AG04450 (cell line): ENCODE measurements at regions not wholly inside any gene's neighbourhood (a gene's known extent, or its start where the extent isn't known, plus 50 kb on each side); places are given as distances from the start of the nearest gene placed in this dataset.

Experiments
- CTCF ChIA-PET: fragments of 300-600, 350-600 bp; formaldehyde crosslinking; extraction: SDS; loops from one replicate; lab custom pipeline; 2022; ENCODE audit warnings: antibody characterized with exemption, inconsistent platforms; lab: Charles Lee
- POLR2A ChIA-PET: fragments of 350-600 bp; formaldehyde crosslinking; extraction: SDS; loops from one replicate; lab custom pipeline; 2021; ENCODE audit warnings: antibody characterized with exemption, inconsistent platforms; lab: Yijun Ruan, JAX
- DNase-seq: peaks from one replicate; pipeline ENCODE4 v3.0.0-alpha.2; 2011; ENCODE audit warnings: low read depth, low spot score
- H3K27ac ChIP-seq: one replicate; pipeline ENCODE4 v1.5.1; 2012; ENCODE audit warnings: low read depth, low read length, control low read depth
- H3K27me3 ChIP-seq: one replicate; pipeline ENCODE4 v1.6.0; 2012; ENCODE audit warnings: low read length; ENCODE audit not compliant: control insufficient read depth, insufficient read depth
- H3K4me3 ChIP-seq: 2 replicates; pipeline ENCODE4 v1.5.1; 2011; ENCODE audit warnings: mild to moderate bottlenecking, low read depth, low read length, control low read depth
- H3K9me3 ChIP-seq: 2 replicates; pipeline ENCODE4 v1.5.1; 2012; ENCODE audit warnings: low read length; ENCODE audit not compliant: control insufficient read depth, insufficient read depth
- TF ChIP-seq, protein P1 (sequence below): IDR thresholded peaks from 2 replicates; pipeline ENCODE4 v1.5.1; 2011; ENCODE audit warnings: low read depth, low read length, control low read depth, inconsistent platforms

DNA sequence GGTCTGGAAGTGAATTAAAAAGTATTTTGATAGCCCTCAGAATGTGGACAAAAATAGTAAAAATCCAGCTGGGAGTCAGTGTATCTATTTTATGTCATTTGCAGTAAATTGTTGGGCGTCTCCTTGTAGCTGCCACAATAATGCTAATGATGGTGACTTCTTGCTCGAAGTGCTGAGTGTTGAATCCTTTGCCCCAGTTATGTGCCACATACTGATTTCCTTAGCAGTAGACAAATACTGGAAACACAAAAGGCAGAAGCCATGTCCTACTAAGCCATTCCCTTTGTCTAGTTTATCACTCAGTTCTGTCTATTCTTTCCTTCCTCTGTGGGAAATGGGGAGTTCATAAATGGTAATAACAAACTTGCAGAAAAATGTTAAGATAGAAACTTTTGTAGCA is 70.7 kb upstream of the CXADR start:
- TF ChIP-seq, protein P1, sequence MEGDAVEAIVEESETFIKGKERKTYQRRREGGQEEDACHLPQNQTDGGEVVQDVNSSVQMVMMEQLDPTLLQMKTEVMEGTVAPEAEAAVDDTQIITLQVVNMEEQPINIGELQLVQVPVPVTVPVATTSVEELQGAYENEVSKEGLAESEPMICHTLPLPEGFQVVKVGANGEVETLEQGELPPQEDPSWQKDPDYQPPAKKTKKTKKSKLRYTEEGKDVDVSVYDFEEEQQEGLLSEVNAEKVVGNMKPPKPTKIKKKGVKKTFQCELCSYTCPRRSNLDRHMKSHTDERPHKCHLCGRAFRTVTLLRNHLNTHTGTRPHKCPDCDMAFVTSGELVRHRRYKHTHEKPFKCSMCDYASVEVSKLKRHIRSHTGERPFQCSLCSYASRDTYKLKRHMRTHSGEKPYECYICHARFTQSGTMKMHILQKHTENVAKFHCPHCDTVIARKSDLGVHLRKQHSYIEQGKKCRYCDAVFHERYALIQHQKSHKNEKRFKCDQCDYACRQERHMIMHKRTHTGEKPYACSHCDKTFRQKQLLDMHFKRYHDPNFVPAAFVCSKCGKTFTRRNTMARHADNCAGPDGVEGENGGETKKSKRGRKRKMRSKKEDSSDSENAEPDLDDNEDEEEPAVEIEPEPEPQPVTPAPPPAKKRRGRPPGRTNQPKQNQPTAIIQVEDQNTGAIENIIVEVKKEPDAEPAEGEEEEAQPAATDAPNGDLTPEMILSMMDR, result no peak
- no peak for DNase-seq
- no peaks in the 10 kb centered on the region for H3K9me3 ChIP-seq
- H3K27me3 ChIP-seq, result no peaks in the 10 kb centered on the region
- no peak overlapping the region for H3K27ac ChIP-seq
- no peak overlapping the region for H3K4me3 ChIP-seq
- CTCF ChIA-PET, result interaction anchor here (1.4 kb wide), 1 partner anchor 55 kb away, joined by 6 read pairs; no protein-coding TSS in a partner anchor
- POLR2A ChIA-PET, result no interaction called here

DNA sequence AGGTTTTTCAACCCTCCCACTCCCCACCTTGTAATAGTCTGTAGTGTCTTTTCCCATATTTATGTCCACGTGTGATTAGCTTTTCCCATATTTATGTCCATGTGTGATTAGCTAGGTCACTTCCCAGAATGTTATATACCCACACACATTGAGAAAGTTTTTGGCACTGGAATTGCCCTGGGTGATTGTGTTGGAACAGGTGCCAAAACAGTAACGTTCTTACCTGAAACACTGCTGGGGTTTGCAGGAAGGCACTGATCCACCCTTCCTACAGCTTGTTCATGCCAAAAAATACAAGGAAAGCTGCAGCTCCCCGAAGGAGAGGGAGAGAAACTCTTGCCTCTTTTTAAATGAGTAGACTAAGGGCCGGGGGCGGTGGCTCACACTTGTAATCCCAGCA is 68.0 kb upstream of the CXADR start:
- TF ChIP-seq, protein P1, result no peak
- no peaks in the 10 kb centered on the region for H3K27me3 ChIP-seq
- DNase-seq, result no peak
- ChIA-PET POLR2A (no interaction called here), CTCF (no interaction called here)
- no peak overlapping the region for H3K4me3 ChIP-seq
- no peaks in the 10 kb centered on the region for H3K9me3 ChIP-seq
- H3K27ac ChIP-seq, result no peak overlapping the region

DNA sequence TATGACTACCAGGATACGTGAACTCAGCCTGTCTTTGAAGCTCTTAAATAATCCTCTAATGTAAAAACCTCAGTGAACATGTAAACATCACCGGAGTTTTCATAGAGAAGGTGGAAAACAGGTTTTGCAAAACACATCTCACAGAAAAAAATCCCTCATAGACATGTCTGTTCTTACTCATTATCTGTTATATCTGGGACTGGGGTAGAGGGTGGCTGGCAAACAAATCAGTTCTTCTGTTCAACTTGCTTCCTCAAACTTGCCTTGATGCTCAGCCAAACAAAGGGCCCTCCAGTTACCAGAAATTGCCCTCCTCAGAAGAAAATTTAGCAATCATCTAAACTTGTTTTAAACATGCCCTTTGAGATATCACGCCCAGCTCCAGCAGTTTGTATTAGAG is 66.1 kb upstream of the CXADR start:
- Histone ChIP-seq H3K27ac (no peak overlapping the region), H3K4me3 (no peak overlapping the region), H3K9me3 (no peaks in the 10 kb centered on the region), H3K27me3 (no peaks in the 10 kb centered on the region)
- ChIA-PET CTCF (interaction anchor here (0.9 kb wide), 1 partner anchor 139 kb away, joined by 3 read pairs; no protein-coding TSS in a partner anchor), POLR2A (no interaction called here)
- TF ChIP-seq, protein P1, result no peak
- no peak for DNase-seq

DNA sequence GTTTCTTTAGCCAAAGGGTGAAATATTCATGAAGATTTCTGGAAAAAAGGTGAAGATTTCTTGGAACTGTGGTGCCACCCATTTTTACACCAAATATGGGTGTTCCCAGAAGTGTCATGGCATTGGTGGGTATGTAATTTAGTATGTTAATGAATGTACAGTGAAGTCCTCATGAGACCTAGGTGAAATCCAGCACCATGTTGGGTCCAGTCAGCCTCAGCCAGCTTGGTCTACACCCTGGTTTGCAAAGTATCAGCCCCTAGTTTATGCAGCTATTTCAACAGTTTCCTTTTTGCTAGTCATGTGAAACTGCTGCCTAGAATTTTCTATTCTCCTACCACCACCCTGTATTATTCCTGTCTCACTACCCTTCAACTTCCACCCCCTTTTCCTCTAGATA is 63.1 kb upstream of the CXADR start:
- no peaks in the 10 kb centered on the region for H3K27me3 ChIP-seq
- no peak for DNase-seq
- no peak overlapping the region for H3K27ac ChIP-seq
- TF ChIP-seq, protein P1, result no peak
- H3K4me3 ChIP-seq, result no peak overlapping the region
- CTCF ChIA-PET, result interaction anchor here (2.8 kb wide), 1 partner anchor 63 kb away, joined by 17 read pairs; no protein-coding TSS in a partner anchor
- POLR2A ChIA-PET, result no interaction called here
- H3K9me3 ChIP-seq, result no peaks in the 10 kb centered on the region

DNA sequence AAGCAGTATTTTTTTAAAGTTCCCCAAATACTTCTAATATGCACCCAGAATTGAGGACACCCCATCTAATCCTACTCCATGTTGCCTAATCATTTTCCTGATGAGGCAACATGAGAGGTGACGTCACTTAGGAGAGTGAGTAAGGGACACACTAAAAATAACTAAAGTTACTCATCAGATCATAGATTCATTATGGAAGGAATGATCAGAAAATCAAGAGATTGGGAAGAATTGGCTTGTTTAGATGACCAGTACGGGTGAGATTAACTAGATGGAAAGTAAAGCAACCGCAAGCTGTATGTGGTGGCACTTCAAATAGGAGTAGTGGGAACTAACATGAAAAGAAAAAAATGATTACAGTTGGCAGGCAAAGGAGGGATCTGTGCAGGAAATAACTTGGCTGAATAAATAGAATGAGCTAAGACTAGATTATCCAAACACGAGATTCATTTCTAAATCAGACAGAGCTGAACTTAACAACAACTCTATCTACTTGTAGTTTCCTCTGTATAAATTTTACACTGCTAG is 61.4 kb upstream of the CXADR start:
- TF ChIP-seq, protein P1, result no peak
- Histone ChIP-seq H3K27ac (peak overlapping the region; percentile 43), H3K9me3 (no peaks in the 10 kb centered on the region; the same call in 1 of the 2 replicates), H3K27me3 (no peaks in the 10 kb centered on the region), H3K4me3 (no peak overlapping the region)
- POLR2A ChIA-PET, result no interaction called here
- CTCF ChIA-PET, result interaction anchor here (1.8 to 2.8 kb wide), 3 partner anchors 61 to 134 kb away, joined by 7 to 17 read pairs (median 15); partner anchors contain the start of gene CXADR
- DNase-seq, result peak; percentile 50
